ENCODE measurements at regions not wholly inside any gene's neighbourhood (a gene's known extent, or its start where the extent isn't known, plus 50 kb on each side); places are given as distances from the start of the nearest gene placed in this dataset.

GRCh38 chr13:55517312-55517711 is 1623.4 kb upstream of the PRR20A start:
- TF ChIP-seq, protein P1, sequence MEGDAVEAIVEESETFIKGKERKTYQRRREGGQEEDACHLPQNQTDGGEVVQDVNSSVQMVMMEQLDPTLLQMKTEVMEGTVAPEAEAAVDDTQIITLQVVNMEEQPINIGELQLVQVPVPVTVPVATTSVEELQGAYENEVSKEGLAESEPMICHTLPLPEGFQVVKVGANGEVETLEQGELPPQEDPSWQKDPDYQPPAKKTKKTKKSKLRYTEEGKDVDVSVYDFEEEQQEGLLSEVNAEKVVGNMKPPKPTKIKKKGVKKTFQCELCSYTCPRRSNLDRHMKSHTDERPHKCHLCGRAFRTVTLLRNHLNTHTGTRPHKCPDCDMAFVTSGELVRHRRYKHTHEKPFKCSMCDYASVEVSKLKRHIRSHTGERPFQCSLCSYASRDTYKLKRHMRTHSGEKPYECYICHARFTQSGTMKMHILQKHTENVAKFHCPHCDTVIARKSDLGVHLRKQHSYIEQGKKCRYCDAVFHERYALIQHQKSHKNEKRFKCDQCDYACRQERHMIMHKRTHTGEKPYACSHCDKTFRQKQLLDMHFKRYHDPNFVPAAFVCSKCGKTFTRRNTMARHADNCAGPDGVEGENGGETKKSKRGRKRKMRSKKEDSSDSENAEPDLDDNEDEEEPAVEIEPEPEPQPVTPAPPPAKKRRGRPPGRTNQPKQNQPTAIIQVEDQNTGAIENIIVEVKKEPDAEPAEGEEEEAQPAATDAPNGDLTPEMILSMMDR (IDR thresholded peaks at IDR 0.05), result peak in 1 of 7 experiments; percentile 9
- no peak for TF ChIP-seq POLR2A (IDR thresholded peaks at IDR 0.05)
- H3K4me3 ChIP-seq, result no peak overlapping the region
- H3K27ac ChIP-seq, result no peak overlapping the region
- H3K9me3 ChIP-seq, result no peaks in the 10 kb centered on the region
- no peak for ATAC-seq
- no peaks in the 10 kb centered on the region for H3K4me1 ChIP-seq
- DNase-seq, result peak in 1 of 4 donors; percentile 4
- no peaks in the 10 kb centered on the region for H3K36me3 ChIP-seq (replicated peaks in 1 of 2; ENCODE audit: insufficient read depth in 1 of 2, low read depth in 2 of 2)
- 54 to 62% methylated on average over 1 of the region's 1 CpG for WGBS, 2 donors
- intact Hi-C loops (cut with DNase I), result no loop called here
- no peaks in the 10 kb centered on the region for H3K27me3 ChIP-seq

DNA sequence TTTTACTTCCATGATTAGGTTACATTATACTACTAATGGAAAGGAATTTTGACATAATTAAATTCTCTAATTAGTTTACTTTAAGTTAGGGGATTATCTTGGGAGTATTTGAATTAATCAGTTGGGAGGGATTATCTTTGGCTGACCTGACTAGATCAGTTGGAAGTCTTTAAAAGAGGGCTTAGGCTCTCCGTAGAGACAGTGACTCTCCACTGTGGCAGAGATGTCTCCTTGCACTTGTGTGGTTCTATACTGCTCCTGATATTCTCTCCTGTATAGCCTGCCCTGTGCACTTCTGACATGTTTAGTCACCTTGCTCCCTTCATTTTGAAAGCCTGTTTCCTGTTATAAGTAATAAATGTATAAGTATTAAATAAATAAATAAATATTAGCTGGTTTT is 1612.3 kb upstream of the PRR20A start:
- TF ChIP-seq, protein P1 (IDR thresholded peaks at IDR 0.05), result no peak
- no peak for TF ChIP-seq POLR2A (IDR thresholded peaks at IDR 0.05)
- Histone ChIP-seq H3K9me3 (no peaks in the 10 kb centered on the region), H3K27ac (no peak overlapping the region), H3K36me3 (replicated peaks in 1 of 2; ENCODE audit: insufficient read depth in 1 of 2, low read depth in 2 of 2) (no peaks in the 10 kb centered on the region), H3K27me3 (no peaks in the 10 kb centered on the region), H3K4me3 (no peak overlapping the region), H3K4me1 (no peaks in the 10 kb centered on the region)
- DNase-seq (no peak), ATAC-seq (no peak)
- WGBS, 2 donors, result 70 to 72% methylated on average over 1 of the region's 1 CpG
- intact Hi-C loops (cut with DNase I), result no loop called here

- no peaks in the 10 kb centered on the region for H3K4me1 ChIP-seq
- no peak overlapping the region for H3K4me3 ChIP-seq
- TF ChIP-seq POLR2A (IDR thresholded peaks at IDR 0.05), result no peak
- TF ChIP-seq, protein P1 (IDR thresholded peaks at IDR 0.05), result no peak
- intact Hi-C loops (cut with DNase I), result no loop called here
- no peak for DNase-seq
- no peaks in the 10 kb centered on the region for H3K36me3 ChIP-seq (replicated peaks in 1 of 2; ENCODE audit: insufficient read depth in 1 of 2, low read depth in 2 of 2)
- no peaks in the 10 kb centered on the region for H3K27me3 ChIP-seq
- no peak overlapping the region for H3K27ac ChIP-seq
- ATAC-seq, result no peak
- H3K9me3 ChIP-seq, result no peaks in the 10 kb centered on the region
- 80 to 84% methylated on average over 1 of the region's 1 CpG for WGBS, 2 donors
Measured at GRCh38 chr13:55534306-55534705, 1606.4 kb upstream of the PRR20A start.

GRCh38 chr13:55538424-55538823 is 1602.3 kb upstream of the PRR20A start:
- no peak for ATAC-seq
- intact Hi-C loops (cut with DNase I), result no loop called here
- no peaks in the 10 kb centered on the region for H3K36me3 ChIP-seq (replicated peaks in 1 of 2; ENCODE audit: insufficient read depth in 1 of 2, low read depth in 2 of 2)
- 71 to 76% methylated on average over 2 of the region's 2 CpGs for WGBS, 2 donors
- no peak overlapping the region for H3K4me3 ChIP-seq
- no peak for TF ChIP-seq POLR2A (IDR thresholded peaks at IDR 0.05)
- TF ChIP-seq, protein P1 (IDR thresholded peaks at IDR 0.05), result no peak
- H3K27ac ChIP-seq, result no peak overlapping the region
- H3K9me3 ChIP-seq, result no peaks in the 10 kb centered on the region
- no peak for DNase-seq
- no peaks in the 10 kb centered on the region for H3K4me1 ChIP-seq
- H3K27me3 ChIP-seq, result no peaks in the 10 kb centered on the region

DNA sequence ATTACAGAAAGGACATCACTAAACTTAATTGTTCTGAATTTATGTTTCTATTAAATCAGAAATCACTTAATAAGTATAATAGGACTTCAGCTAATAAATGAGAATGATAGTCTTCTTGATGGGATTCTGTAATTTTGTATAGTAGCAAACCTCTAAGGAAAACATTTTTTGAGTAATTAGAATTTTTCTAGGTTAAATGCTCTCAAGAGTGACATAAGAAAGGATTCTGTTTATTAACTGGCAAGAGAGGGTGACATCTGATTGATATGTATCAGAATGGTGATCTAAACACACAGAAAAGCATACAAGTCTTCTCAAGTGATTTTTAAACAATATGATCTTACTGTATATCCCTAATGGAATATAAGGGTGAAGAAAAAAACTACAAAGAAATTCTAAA is 1597.7 kb upstream of the PRR20A start:
- intact Hi-C loops (cut with DNase I), result no loop called here

More for the DNA sequence above, 1597.7 kb upstream of the PRR20A start:
- H3K27me3 ChIP-seq, result no peaks in the 10 kb centered on the region
- TF ChIP-seq, protein P1 (IDR thresholded peaks at IDR 0.05), result no peak
- no peak for TF ChIP-seq POLR2A (IDR thresholded peaks at IDR 0.05)
- ATAC-seq, result no peak
- H3K36me3 ChIP-seq (replicated peaks in 1 of 2; ENCODE audit: insufficient read depth in 1 of 2, low read depth in 2 of 2), result no peaks in the 10 kb centered on the region
- no peaks in the 10 kb centered on the region for H3K4me1 ChIP-seq
- H3K27ac ChIP-seq, result no peak overlapping the region
- no peak overlapping the region for H3K4me3 ChIP-seq
- no peaks in the 10 kb centered on the region for H3K9me3 ChIP-seq
- DNase-seq, result no peak
